Lower leg skin (tissue), 4 donors: ENCODE measurements at regions not wholly inside any gene's neighbourhood (a gene's known extent, or its start where the extent isn't known, plus 50 kb on each side); places are given as distances from the start of the nearest gene placed in this dataset.

ENCODE experiments used
- DNase-seq, 2 donors: peaks; one replicate each; pipeline ENCODE4 v3.0.0-alpha.2; 2019; ENCODE audit warnings: low spot score in 2 of 2
- H3K4me3 ChIP-seq: fragments of 200-600 bp; sonication (generic); 2 replicates; pipeline ENCODE4 v1.5.1; 2017; ENCODE audit warnings: mild to moderate bottlenecking, low read depth; ENCODE audit not compliant: poor library complexity, severe bottlenecking
- CTCF ChIP-seq, 3 donors: fragments of 450-650 bp; IDR thresholded peaks; one replicate each; pipeline ENCODE4 v1.5.1; 2016; ENCODE audit warnings: antibody characterized with exemption in 3 of 3, mild to moderate bottlenecking in 3 of 3, moderate library complexity in 2 of 3
- POLR2A ChIP-seq, 2 donors: fragments of 450-650 bp; IDR thresholded peaks; one replicate each; pipeline ENCODE4 v1.6.1; 2016 to 2017; ENCODE audit warnings: antibody characterized with exemption in 2 of 2, mild to moderate bottlenecking in 1 of 2, moderate library complexity in 1 of 2
- WGBS, 2 donors: methylation state at CpG; one replicate each; pipeline ENCODE4 v1.1.5; 2018; 5-methylcytosine and 5-hydroxymethylcytosine counted together
- intact Hi-C: fragments of 100-400 bp; cut with DNase I; formaldehyde crosslinking; loops from one replicate; pipeline ENCODE4 v1.15.0; 2023; ENCODE audit warnings: low total_unique reads

GRCh38 chr14:97306760-97307246 lies 509.6 kb downstream of the VRK1 start:
- 40 to 50% methylated on average over 4 of the region's 4 CpGs for WGBS, 2 donors
- TF ChIP-seq CTCF (IDR thresholded peaks at IDR 0.05): no peak
- no peak for TF ChIP-seq POLR2A (IDR thresholded peaks at IDR 0.05)
- no peak for DNase-seq
- no peak overlapping the region for H3K4me3 ChIP-seq
- intact Hi-C loops: no loop called here

GRCh38 chr14:97311411-97311810 lies 514.2 kb downstream of the VRK1 start:
- no peak overlapping the region for H3K4me3 ChIP-seq
- intact Hi-C loops: no loop called here
- no peak for DNase-seq
- WGBS, 2 donors: 85% methylated on average over 3 of the region's 3 CpGs
- TF ChIP-seq POLR2A (IDR thresholded peaks at IDR 0.05) (no peak), CTCF (IDR thresholded peaks at IDR 0.05) (no peak)

GRCh38 chr14:97312910-97313309 lies 515.7 kb downstream of the VRK1 start:
- no peak overlapping the region for H3K4me3 ChIP-seq
- TF ChIP-seq CTCF (IDR thresholded peaks at IDR 0.05) (no peak), POLR2A (IDR thresholded peaks at IDR 0.05) (no peak)
- no peak for DNase-seq
- intact Hi-C loops: no loop called here

- 41 to 46% methylated on average over 5 of the region's 5 CpGs for WGBS, 2 donors
- DNase-seq: no peak
- intact Hi-C loops: no loop called here
- TF ChIP-seq CTCF (IDR thresholded peaks at IDR 0.05) (no peak), POLR2A (IDR thresholded peaks at IDR 0.05) (no peak)
- no peak overlapping the region for H3K4me3 ChIP-seq
Measured at GRCh38 chr14:97315790-97316189, 518.6 kb downstream of the VRK1 start.

- no peak overlapping the region for H3K4me3 ChIP-seq
- TF ChIP-seq CTCF (IDR thresholded peaks at IDR 0.05): no peak
- no peak for DNase-seq
- intact Hi-C loops: no loop called here
- WGBS, 2 donors: 84 to 89% methylated on average over 2 of the region's 2 CpGs
Measured at GRCh38 chr14:97318380-97318779, 521.2 kb downstream of the VRK1 start.

- H3K4me3 ChIP-seq: no peak overlapping the region
- no peak for DNase-seq
- intact Hi-C loops: no loop called here
- TF ChIP-seq CTCF (IDR thresholded peaks at IDR 0.05) (no peak), POLR2A (IDR thresholded peaks at IDR 0.05) (no peak)
- WGBS, 2 donors: 79 to 80% methylated on average over 3 of the region's 3 CpGs
Measured at GRCh38 chr14:97319691-97320090, 522.5 kb downstream of the VRK1 start.
